Sigmoid colon (tissue), 4 donors: ENCODE measurements at regions not wholly inside any gene's neighbourhood (a gene's known extent, or its start where the extent isn't known, plus 50 kb on each side); places are given as distances from the start of the nearest gene placed in this dataset.

Experiments used
- EP300 ChIP-seq, 4 donors: sonication (generic); formaldehyde crosslinking; IDR thresholded peaks; one replicate each; pipeline ENCODE4 v1.6.1; 2017; ENCODE audit warnings: antibody characterized with exemption in 4 of 4
- TF ChIP-seq, protein P1 (sequence below), 4 experiments: fragments of 450-650 bp in 3 of 4; fragments of 200-600 bp in 1 of 4; IDR thresholded peaks; one replicate each; pipeline ENCODE4 v1.5.1; 2016 to 2019; ENCODE audit warnings: antibody characterized with exemption in 4 of 4, mild to moderate bottlenecking in 3 of 4, moderate library complexity in 2 of 4

DNA sequence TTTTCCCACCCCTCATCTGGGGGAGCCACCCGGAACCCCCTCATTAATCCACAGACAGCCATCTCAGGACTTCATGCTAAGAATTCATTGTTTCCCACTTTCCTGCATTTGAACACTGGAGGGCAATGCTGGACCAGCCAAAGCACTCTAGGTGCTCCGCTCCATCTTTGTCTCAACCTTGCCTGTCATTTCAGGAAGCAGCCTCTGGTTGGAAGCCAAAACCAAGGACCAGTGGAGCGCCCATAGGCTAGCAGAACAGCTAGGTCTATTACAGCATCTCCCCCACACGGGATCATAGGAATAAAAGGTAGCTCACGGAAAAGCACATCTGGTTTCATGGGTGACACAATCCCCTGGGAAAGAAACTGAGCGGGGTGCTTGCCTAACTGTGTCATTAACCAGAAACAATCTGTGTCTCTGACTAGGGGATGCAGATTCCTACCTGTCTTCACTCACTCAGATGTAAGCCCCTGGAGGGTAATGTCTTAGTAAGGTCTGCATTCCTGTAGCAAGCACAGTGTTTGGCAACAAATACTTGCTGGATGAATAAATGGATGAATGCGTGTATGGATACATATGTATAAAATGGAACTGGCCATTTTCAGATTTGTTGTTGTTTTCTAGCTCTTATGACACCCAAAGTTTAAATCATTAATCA, 197.0 kb downstream of the DAD1 start:
- TF ChIP-seq, protein P1, sequence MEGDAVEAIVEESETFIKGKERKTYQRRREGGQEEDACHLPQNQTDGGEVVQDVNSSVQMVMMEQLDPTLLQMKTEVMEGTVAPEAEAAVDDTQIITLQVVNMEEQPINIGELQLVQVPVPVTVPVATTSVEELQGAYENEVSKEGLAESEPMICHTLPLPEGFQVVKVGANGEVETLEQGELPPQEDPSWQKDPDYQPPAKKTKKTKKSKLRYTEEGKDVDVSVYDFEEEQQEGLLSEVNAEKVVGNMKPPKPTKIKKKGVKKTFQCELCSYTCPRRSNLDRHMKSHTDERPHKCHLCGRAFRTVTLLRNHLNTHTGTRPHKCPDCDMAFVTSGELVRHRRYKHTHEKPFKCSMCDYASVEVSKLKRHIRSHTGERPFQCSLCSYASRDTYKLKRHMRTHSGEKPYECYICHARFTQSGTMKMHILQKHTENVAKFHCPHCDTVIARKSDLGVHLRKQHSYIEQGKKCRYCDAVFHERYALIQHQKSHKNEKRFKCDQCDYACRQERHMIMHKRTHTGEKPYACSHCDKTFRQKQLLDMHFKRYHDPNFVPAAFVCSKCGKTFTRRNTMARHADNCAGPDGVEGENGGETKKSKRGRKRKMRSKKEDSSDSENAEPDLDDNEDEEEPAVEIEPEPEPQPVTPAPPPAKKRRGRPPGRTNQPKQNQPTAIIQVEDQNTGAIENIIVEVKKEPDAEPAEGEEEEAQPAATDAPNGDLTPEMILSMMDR (IDR thresholded peaks at IDR 0.05) = peak; percentile 46 to 70 (median 66)
- no peak for TF ChIP-seq EP300 (IDR thresholded peaks at IDR 0.05)
